Gastrocnemius medialis (tissue), 4 donors: ENCODE measurements at regions not wholly inside any gene's neighbourhood (a gene's known extent, or its start where the extent isn't known, plus 50 kb on each side); places are given as distances from the start of the nearest gene placed in this dataset.

Experiments
- ATAC-seq, 2 donors: fragments of 150-250 bp; one replicate each; pipeline ENCODE4 v1.9.1; 2016
- DNase-seq, 2 donors: peaks; one replicate each; pipeline ENCODE4 v3.0.0-alpha.2; 2019
- H3K27ac ChIP-seq, 4 donors: fragments of 200-600 bp; sonication (generic); 1 replicate in 1 of 4; 2 replicates in 3 of 4; pipeline ENCODE4 v1.5.1; 2016 to 2018; ENCODE audit warnings: mild to moderate bottlenecking in 2 of 4, moderate library complexity in 1 of 4
- H3K27me3 ChIP-seq, 3 donors: fragments of 200-600 bp; sonication (generic) in 2 of 3; 1 replicate in 1 of 3; 2 replicates in 2 of 3; pipeline versions ENCODE4 v1.5.1 to v1.6.0; 2016 to 2019; ENCODE audit warnings: mild to moderate bottlenecking in 1 of 3, moderate library complexity in 1 of 3
- H3K36me3 ChIP-seq, 2 donors: fragments of 200-600 bp; sonication (generic) in 1 of 2; one replicate each; pipeline ENCODE4 v1.5.1; 2017 to 2018
- H3K4me1 ChIP-seq, 2 donors: fragments of 200-600 bp; sonication (generic) in 1 of 2; one replicate each; pipeline ENCODE4 v1.5.1; 2016 to 2017; ENCODE audit warnings: mild to moderate bottlenecking in 2 of 2
- H3K4me3 ChIP-seq, 4 donors: fragments of 200-600 bp; sonication (generic) in 3 of 4; 1 replicate in 1 of 4; 2 replicates in 3 of 4; pipeline ENCODE4 v1.5.1; 2016 to 2019; ENCODE audit warnings: mild to moderate bottlenecking in 2 of 4
- H3K9me3 ChIP-seq, 3 donors: fragments of 200-600 bp; sonication (generic) in 2 of 3; 1 replicate in 1 of 3; 2 replicates in 2 of 3; pipeline ENCODE4 v1.5.1; 2016 to 2019
- CTCF ChIP-seq, 5 experiments: fragments of 450-650 bp in 3 of 5; fragments of 200-600 bp in 2 of 5; sonication (generic) in 2 of 5; IDR thresholded peaks in 4 of 5; conservative IDR thresholded peaks in 1 of 5; 1 replicate in 4 of 5; 2 replicates in 1 of 5; pipeline ENCODE4 v1.5.1; 2016 to 2019; ENCODE audit warnings: antibody characterized with exemption in 5 of 5, mild to moderate bottlenecking in 3 of 5, moderate library complexity in 3 of 5
- POLR2A ChIP-seq, 2 donors: fragments of 450-650 bp; IDR thresholded peaks; one replicate each; pipeline ENCODE4 v1.6.1; 2017; ENCODE audit warnings: antibody characterized with exemption in 2 of 2, mild to moderate bottlenecking in 2 of 2, moderate library complexity in 2 of 2
- in situ Hi-C, 4 donors: fragments of 200-750 bp; cut with MboI; loops; one replicate each; pipeline versions ENCODE4 v1.15.0 to v1.8.0; 2017; ENCODE audit warnings: low sequenced_read_pairs in 4 of 4
- intact Hi-C: fragments of 100-400 bp; cut with DNase I; formaldehyde crosslinking; loops from one replicate; pipeline ENCODE4 v1.15.1; 2023; ENCODE audit warnings: low total_unique reads

- H3K4me3 ChIP-seq = no peak overlapping the region
- no peak for DNase-seq
- H3K9me3 ChIP-seq = no peaks in the 10 kb centered on the region
- no peaks in the 10 kb centered on the region for H3K27me3 ChIP-seq
- H3K36me3 ChIP-seq = no peaks in the 10 kb centered on the region
- no peak overlapping the region for H3K27ac ChIP-seq
- TF ChIP-seq POLR2A (IDR thresholded peaks at IDR 0.05) = no peak
- TF ChIP-seq CTCF (IDR thresholded peaks at IDR 0.05 in 4 of 5, conservative IDR thresholded peaks at IDR 0.05 in 1 of 5) = no peak
- H3K4me1 ChIP-seq = no peaks in the 10 kb centered on the region
- ATAC-seq = no peak
- in situ Hi-C loops (no loop called here), intact Hi-C loops (no loop called here)
Observed at GRCh38 chr12:68081561-68081960, 78.0 kb downstream of the IFNG start.

GRCh38 chr12:68080577-68080976, 79.0 kb downstream of the IFNG start:
- no peaks in the 10 kb centered on the region for H3K27me3 ChIP-seq
- no peaks in the 10 kb centered on the region for H3K4me1 ChIP-seq
- DNase-seq = no peak
- in situ Hi-C loops (no loop called here), intact Hi-C loops (no loop called here)
- TF ChIP-seq CTCF (IDR thresholded peaks at IDR 0.05 in 4 of 5, conservative IDR thresholded peaks at IDR 0.05 in 1 of 5) (no peak), POLR2A (IDR thresholded peaks at IDR 0.05) (no peak)
- no peaks in the 10 kb centered on the region for H3K9me3 ChIP-seq
- no peaks in the 10 kb centered on the region for H3K36me3 ChIP-seq
- no peak for ATAC-seq
- H3K4me3 ChIP-seq = no peak overlapping the region
- no peak overlapping the region for H3K27ac ChIP-seq

GRCh38 chr12:68078737-68079136, 80.8 kb downstream of the IFNG start:
- TF ChIP-seq POLR2A (IDR thresholded peaks at IDR 0.05) (no peak), CTCF (IDR thresholded peaks at IDR 0.05 in 4 of 5, conservative IDR thresholded peaks at IDR 0.05 in 1 of 5) (no peak)
- H3K4me1 ChIP-seq = no peaks in the 10 kb centered on the region
- H3K4me3 ChIP-seq = no peak overlapping the region
- no peaks in the 10 kb centered on the region for H3K9me3 ChIP-seq
- no peak for DNase-seq
- intact Hi-C loops (no loop called here), in situ Hi-C loops (no loop called here)
- H3K27ac ChIP-seq = no peak overlapping the region
- no peak for ATAC-seq
- H3K27me3 ChIP-seq = no peaks in the 10 kb centered on the region
- H3K36me3 ChIP-seq = no peaks in the 10 kb centered on the region

DNA sequence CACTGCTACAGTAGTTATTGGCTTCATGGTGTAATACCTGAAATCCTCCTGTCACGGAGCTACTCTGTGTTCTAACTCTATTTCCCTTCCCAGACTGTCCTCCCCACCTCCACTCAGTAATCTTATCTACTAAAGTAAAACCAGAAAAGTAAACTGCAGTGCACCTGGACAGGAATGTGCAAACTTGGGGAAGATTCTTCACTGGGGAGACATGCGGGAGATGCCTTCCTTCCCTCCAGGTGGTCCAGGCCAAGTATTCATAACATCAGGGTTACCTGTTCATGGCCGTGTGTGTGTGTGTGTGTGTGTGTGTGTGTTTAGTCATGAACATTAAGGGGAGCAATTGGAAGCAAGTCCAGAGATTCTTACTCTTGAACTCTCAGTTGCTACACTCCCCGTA, 84.1 kb downstream of the IFNG start:
- no peaks in the 10 kb centered on the region for H3K9me3 ChIP-seq
- in situ Hi-C loops = no loop called here
- no peak overlapping the region for H3K4me3 ChIP-seq
- H3K27ac ChIP-seq = no peak overlapping the region
- ATAC-seq = no peak
- no peaks in the 10 kb centered on the region for H3K27me3 ChIP-seq
- intact Hi-C loops = no loop called here
- no peak for DNase-seq
- TF ChIP-seq CTCF (IDR thresholded peaks at IDR 0.05 in 4 of 5, conservative IDR thresholded peaks at IDR 0.05 in 1 of 5) (no peak), POLR2A (IDR thresholded peaks at IDR 0.05) (no peak)
- H3K4me1 ChIP-seq = no peaks in the 10 kb centered on the region
- no peaks in the 10 kb centered on the region for H3K36me3 ChIP-seq

DNA sequence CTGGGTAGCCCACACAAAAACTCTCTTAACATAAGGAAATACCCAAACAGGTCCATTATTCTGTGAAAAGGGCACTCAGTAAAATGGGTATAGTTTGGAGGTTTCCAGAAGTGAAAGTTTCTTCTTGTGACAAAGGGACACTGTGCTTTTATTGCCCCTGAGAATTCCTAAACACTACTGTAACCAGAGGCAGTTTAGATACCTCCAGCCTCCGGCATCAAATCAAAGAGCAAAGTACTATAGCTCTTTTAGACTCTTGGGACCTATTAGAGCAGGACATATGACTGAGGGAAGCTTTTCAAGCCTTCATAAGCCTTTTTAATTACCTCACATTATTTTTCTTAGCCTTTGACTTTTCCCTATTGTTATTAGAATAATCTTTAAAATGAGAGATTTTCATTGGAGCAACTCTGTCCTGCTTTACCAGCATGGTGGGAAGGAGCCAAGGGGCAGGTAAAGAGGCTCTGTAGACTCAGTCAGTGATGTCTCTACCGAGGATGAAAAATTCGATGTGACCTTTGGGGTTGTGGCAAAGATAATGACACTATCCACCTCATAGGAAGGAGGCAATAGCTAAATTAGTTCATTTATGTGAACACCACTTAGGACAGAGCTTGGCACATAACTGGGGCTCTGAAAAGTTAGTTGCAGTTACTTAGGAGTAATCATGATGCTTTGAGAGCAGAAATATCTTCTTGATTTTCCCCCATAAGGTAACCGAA, 85.1 kb downstream of the IFNG start:
- Histone ChIP-seq H3K36me3 (no peaks in the 10 kb centered on the region), H3K4me3 (no peak overlapping the region), H3K27me3 (no peaks in the 10 kb centered on the region), H3K27ac (no peak overlapping the region), H3K4me1 (no peaks in the 10 kb centered on the region), H3K9me3 (no peaks in the 10 kb centered on the region)
- intact Hi-C loops (no loop called here), in situ Hi-C loops (loop anchor here in 1 of 4 donors (25.0 kb wide), 1 partner anchor 88 kb away; the partner anchor contains the start of gene IFNG)
- TF ChIP-seq POLR2A (IDR thresholded peaks at IDR 0.05) (no peak), CTCF (IDR thresholded peaks at IDR 0.05 in 4 of 5, conservative IDR thresholded peaks at IDR 0.05 in 1 of 5) (no peak)
- DNase-seq (no peak), ATAC-seq (no peak)
